HG02981 (cell line): ENCODE measurements at regions not wholly inside any gene's neighbourhood (a gene's known extent, or its start where the extent isn't known, plus 50 kb on each side); places are given as distances from the start of the nearest gene placed in this dataset.

Experiments used
- ATAC-seq: cut with Tn5 transposase; IDR thresholded peaks from one replicate; pipeline ENCODE4 v1.9.1; 2021; ENCODE audit warnings: mild to moderate bottlenecking, moderate library complexity; ENCODE audit not compliant: unreplicated experiment

- ATAC-seq = no peak
Measured at GRCh38 chr17:12365805-12366204, 299.9 kb upstream of the MYOCD start.

GRCh38 chr17:12369065-12369464, 296.6 kb upstream of the MYOCD start:
- ATAC-seq = no peak

GRCh38 chr17:12376276-12376675, 289.4 kb upstream of the MYOCD start:
- ATAC-seq = no peak

GRCh38 chr17:12386225-12386624, 279.5 kb upstream of the MYOCD start:
- ATAC-seq = no peak

GRCh38 chr17:12388226-12388625, 277.5 kb upstream of the MYOCD start:
- no peak for ATAC-seq

- ATAC-seq = no peak
Measured at GRCh38 chr17:12389421-12389820, 276.3 kb upstream of the MYOCD start.

GRCh38 chr17:12390631-12391030, 275.1 kb upstream of the MYOCD start:
- no peak for ATAC-seq

- no peak for ATAC-seq
Measured at GRCh38 chr17:12391468-12391867, 274.2 kb upstream of the MYOCD start.

GRCh38 chr17:12395733-12396354, 269.8 kb upstream of the MYOCD start:
- no peak for ATAC-seq

- ATAC-seq = no peak
Measured at GRCh38 chr17:12398441-12399051, 267.1 kb upstream of the MYOCD start.

- no peak for ATAC-seq
Measured at GRCh38 chr17:12402963-12403622, 262.6 kb upstream of the MYOCD start.

- ATAC-seq = no peak
Measured at GRCh38 chr17:12403881-12404398, 261.8 kb upstream of the MYOCD start.

- no peak for ATAC-seq
Measured at GRCh38 chr17:12406623-12407215, 259.0 kb upstream of the MYOCD start.

- ATAC-seq = no peak
Measured at GRCh38 chr17:12407495-12408252, 258.0 kb upstream of the MYOCD start.

GRCh38 chr17:12409082-12409481, 256.6 kb upstream of the MYOCD start:
- no peak for ATAC-seq

GRCh38 chr17:12410717-12411116, 255.0 kb upstream of the MYOCD start:
- ATAC-seq = no peak

- no peak for ATAC-seq
Measured at GRCh38 chr17:12415031-12415430, 250.7 kb upstream of the MYOCD start.

- ATAC-seq = no peak
Measured at GRCh38 chr17:12421077-12421476, 244.6 kb upstream of the MYOCD start.

GRCh38 chr17:12421646-12422306, 243.9 kb upstream of the MYOCD start:
- no peak for ATAC-seq

GRCh38 chr17:12422651-12423050, 243.0 kb upstream of the MYOCD start:
- no peak for ATAC-seq

GRCh38 chr17:12423337-12423736, 242.4 kb upstream of the MYOCD start:
- ATAC-seq = no peak
